IMR-90 (cell line): ENCODE measurements at regions not wholly inside any gene's neighbourhood (a gene's known extent, or its start where the extent isn't known, plus 50 kb on each side); places are given as distances from the start of the nearest gene placed in this dataset.

Source experiments
- ATAC-seq: fragments of 200-7000 bp; cut with Tn5 transposase; 2 replicates; pipeline ENCODE4 v1.9.1; 2020; ENCODE audit warnings: low read depth, mild to moderate bottlenecking, moderate library complexity
- BruUV-seq: library from RNA; stranded (reverse); fragments of 400-500 nt; replicated peaks from 2 replicates; lab custom pipeline; 2021; lab: Mats Ljungman, UMichigan
- CTCF ChIA-PET: fragments of 300-600 bp; formaldehyde crosslinking; extraction: SDS; loops from one replicate; lab custom pipeline; 2021; ENCODE audit warnings: antibody characterized with exemption; lab: Yijun Ruan, JAX
- POLR2A ChIA-PET: fragments of 300-600 bp; sonication (Branson Sonifier 250); formaldehyde crosslinking; loops from one replicate; lab custom pipeline; 2022; ENCODE audit warnings: antibody characterized with exemption; ENCODE audit not compliant: unreplicated experiment; lab: Charles Lee
- DNase-seq: peaks from one replicate; pipeline ENCODE4 v3.0.0; 2013
- H2AFZ ChIP-seq: replicated peaks from 2 replicates; pipeline ENCODE3; 2013; ENCODE audit warnings: low read length, mild to moderate bottlenecking; ENCODE audit not compliant: poor library complexity
- H2AK5ac ChIP-seq: 2 replicates; pipeline ENCODE4 v1.6.1; 2013; ENCODE audit warnings: low read depth, low read length, inconsistent platforms
- H2AK9ac ChIP-seq: replicated peaks from 2 replicates; pipeline ENCODE3; 2013; ENCODE audit warnings: mild to moderate bottlenecking, low read depth, low read length, moderate library complexity; ENCODE audit not compliant: poor library complexity
- H2BK120ac ChIP-seq: 2 replicates; pipeline ENCODE4 v1.6.1; 2013; ENCODE audit warnings: low read depth, low read length, inconsistent platforms
- H2BK15ac ChIP-seq: 3 replicates; pipeline ENCODE4 v1.6.1; 2013; ENCODE audit warnings: low read depth, low read length, inconsistent platforms
- H2BK20ac ChIP-seq: 2 replicates; pipeline ENCODE4 v1.6.1; 2013; ENCODE audit warnings: low read depth, mild to moderate bottlenecking, inconsistent platforms, low read length, moderate library complexity
- H2BK5ac ChIP-seq: 2 replicates; pipeline ENCODE4 v1.6.1; 2013; ENCODE audit warnings: mild to moderate bottlenecking, low read depth, low read length, inconsistent platforms; ENCODE audit not compliant: poor library complexity, severe bottlenecking
- H3K14ac ChIP-seq: replicated peaks from 2 replicates; pipeline ENCODE4 v1.6.1; 2013; ENCODE audit warnings: low read depth, low read length, inconsistent platforms
- H3K18ac ChIP-seq: 2 replicates; pipeline ENCODE4 v1.6.1; 2013; ENCODE audit warnings: low read depth, low read length, control low read depth
- H3K23ac ChIP-seq: 2 replicates; pipeline ENCODE4 v1.6.1; 2013; ENCODE audit warnings: low read depth, low read length, inconsistent platforms
- H3K27ac ChIP-seq: 2 replicates; pipeline ENCODE4 v1.5.1; 2013; ENCODE audit warnings: mild to moderate bottlenecking, control low read depth, low read length; ENCODE audit not compliant: insufficient read depth
- H3K27me3 ChIP-seq: 2 replicates; pipeline ENCODE4 v1.6.1; 2013; ENCODE audit warnings: low read length; ENCODE audit not compliant: control insufficient read depth, insufficient read depth
- H3K36me3 ChIP-seq: 2 replicates; pipeline ENCODE4 v1.6.1; 2013; ENCODE audit warnings: low read length, mixed read lengths; ENCODE audit not compliant: control insufficient read depth, insufficient read depth
- H3K4ac ChIP-seq: 2 replicates; pipeline ENCODE4 v1.6.1; 2013; ENCODE audit warnings: low read depth, low read length, inconsistent platforms
- H3K4me1 ChIP-seq: 2 replicates; pipeline ENCODE4 v1.6.1; 2013; ENCODE audit warnings: low read length, mixed read lengths; ENCODE audit not compliant: control insufficient read depth, insufficient read depth
- H3K4me2 ChIP-seq: 2 replicates; pipeline ENCODE4 v1.6.1; 2013; ENCODE audit warnings: low read depth, mild to moderate bottlenecking, control low read depth, low read length, moderate library complexity
- H3K4me3 ChIP-seq: 2 replicates; pipeline ENCODE4 v1.5.1; 2013; ENCODE audit warnings: low read depth, mild to moderate bottlenecking, control low read depth, low read length, moderate library complexity; ENCODE audit not compliant: insufficient read depth
- H3K56ac ChIP-seq: 2 replicates; pipeline ENCODE4 v1.6.1; 2013; ENCODE audit warnings: low read length, inconsistent platforms; ENCODE audit not compliant: insufficient read depth; ENCODE audit errors: extremely low read depth
- H3K79me1 ChIP-seq, 2 experiments: 2 replicates each; pipeline ENCODE4 v1.6.1; 2013; ENCODE audit warnings: low read length in 2 of 2, inconsistent platforms in 1 of 2, low read depth in 1 of 2
- H3K9ac ChIP-seq: 2 replicates; pipeline ENCODE4 v1.6.1; 2013; ENCODE audit warnings: low read depth, low read length, control low read depth
- H3K9me1 ChIP-seq: 2 replicates; pipeline ENCODE4 v1.6.1; 2013; ENCODE audit warnings: low read length, inconsistent platforms; ENCODE audit not compliant: insufficient read depth
- H3K9me3 ChIP-seq: 2 replicates; pipeline ENCODE4 v1.6.1; 2013; ENCODE audit warnings: low read length; ENCODE audit not compliant: control insufficient read depth, insufficient read depth
- H4K20me1 ChIP-seq: 2 replicates; pipeline ENCODE4 v1.6.1; 2013; ENCODE audit warnings: low read length, inconsistent platforms; ENCODE audit not compliant: insufficient read depth
- H4K5ac ChIP-seq: 2 replicates; pipeline ENCODE4 v1.6.1; 2013; ENCODE audit warnings: mild to moderate bottlenecking, low read depth, low read length, control low read depth
- H4K8ac ChIP-seq, 2 experiments: 2 replicates each; pipeline ENCODE4 v1.6.1; 2013; ENCODE audit warnings: low read depth in 2 of 2, low read length in 2 of 2, control low read depth in 1 of 2, inconsistent platforms in 1 of 2
- H4K91ac ChIP-seq: 2 replicates; pipeline ENCODE4 v1.6.1; 2013; ENCODE audit warnings: low read depth, low read length, inconsistent platforms; ENCODE audit not compliant: insufficient read depth
- BHLHE40 ChIP-seq: fragments of 150-350 bp; IDR thresholded peaks from 2 replicates; pipeline ENCODE4 v1.6.1; 2016; ENCODE audit warnings: mild to moderate bottlenecking, low read depth, low read length
- CEBPB ChIP-seq: IDR thresholded peaks from 2 replicates; pipeline ENCODE4 v1.6.1; 2012; ENCODE audit warnings: low read depth, low read length, improper control_type of control experiment
- CHD1 ChIP-seq: IDR thresholded peaks from 2 replicates; pipeline ENCODE4 v1.6.1; 2012; ENCODE audit warnings: low read depth, low read length, improper control_type of control experiment
- ELK1 ChIP-seq: fragments of 150-350 bp; IDR thresholded peaks from 2 replicates; pipeline ENCODE4 v1.6.1; 2016; ENCODE audit warnings: low read depth, mild to moderate bottlenecking, low read length, moderate library complexity, borderline replicate concordance
- FOS ChIP-seq: fragments of 150-350 bp; IDR thresholded peaks from 2 replicates; pipeline ENCODE4 v1.6.1; 2016; ENCODE audit warnings: low read depth, low read length
- MAFK ChIP-seq: IDR thresholded peaks from 2 replicates; pipeline ENCODE4 v1.6.1; 2012; ENCODE audit warnings: low read depth, low read length, improper control_type of control experiment
- MXI1 ChIP-seq: IDR thresholded peaks from 2 replicates; pipeline ENCODE4 v1.6.1; 2012; ENCODE audit warnings: low read depth, mild to moderate bottlenecking, low read length, moderate library complexity, borderline replicate concordance
- NFE2L2 ChIP-seq: fragments of 150-350 bp; IDR thresholded peaks from 2 replicates; pipeline ENCODE4 v1.6.1; 2016; ENCODE audit warnings: low read depth, mild to moderate bottlenecking, low read length
- POLR2A ChIP-seq: IDR thresholded peaks from 2 replicates; pipeline ENCODE4 v1.6.1; 2012; ENCODE audit warnings: mild to moderate bottlenecking, low read depth, low read length
- RAD21 ChIP-seq: IDR thresholded peaks from 2 replicates; pipeline ENCODE4 v1.6.1; 2012; ENCODE audit warnings: low read length, improper control_type of control experiment
- RCOR1 ChIP-seq: IDR thresholded peaks from 2 replicates; pipeline ENCODE4 v1.6.1; 2012; ENCODE audit warnings: mild to moderate bottlenecking, low read length, improper control_type of control experiment; ENCODE audit not compliant: insufficient replicate concordance
- RFX5 ChIP-seq: IDR thresholded peaks from 2 replicates; pipeline ENCODE4 v1.8.0; 2012; ENCODE audit warnings: low read depth, mild to moderate bottlenecking, low read length, moderate library complexity
- SMC3 ChIP-seq: fragments of 150-350 bp; IDR thresholded peaks from 2 replicates; pipeline ENCODE4 v1.6.1; 2016; ENCODE audit warnings: low read depth, mild to moderate bottlenecking, antibody characterized with exemption, low read length, moderate library complexity
- WGBS, 2 experiments: methylation state at CpG; one replicate each; pipeline versions ENCODE4 v1.1.5 to v1.1.7; 2013; ENCODE audit warnings: missing lambda C conversion rate in 2 of 2; ENCODE audit not compliant: insufficient read length in 1 of 2; ENCODE audit errors: extremely low coverage in 2 of 2; 5-methylcytosine and 5-hydroxymethylcytosine counted together
- dilution Hi-C: fragments of 300-500 bp; cut with HindIII; formaldehyde crosslinking; loops from one replicate; pipeline ENCODE4 v1.14.3; 2018; ENCODE audit warnings: low sequenced_read_pairs; ENCODE audit not compliant: unreplicated experiment
- in situ Hi-C: fragments of 300-500 bp; cut with MboI; formaldehyde crosslinking; loops from 3 replicates; pipeline ENCODE4 v1.14.3; 2019; ENCODE audit warnings: low sequenced_read_pairs, inconsistent platforms, mixed read lengths
- intact Hi-C: fragments of 100-400 bp; cut with micrococcal nuclease; formaldehyde crosslinking; loops from 2 replicates; pipeline ENCODE4 v1.10.0; 2022
- TF ChIP-seq, protein P1 (sequence below): fragments of 150-350 bp; IDR thresholded peaks from 2 replicates; pipeline ENCODE4 v1.6.1; 2017; ENCODE audit warnings: mild to moderate bottlenecking, antibody characterized with exemption, low read length, low read depth

DNA sequence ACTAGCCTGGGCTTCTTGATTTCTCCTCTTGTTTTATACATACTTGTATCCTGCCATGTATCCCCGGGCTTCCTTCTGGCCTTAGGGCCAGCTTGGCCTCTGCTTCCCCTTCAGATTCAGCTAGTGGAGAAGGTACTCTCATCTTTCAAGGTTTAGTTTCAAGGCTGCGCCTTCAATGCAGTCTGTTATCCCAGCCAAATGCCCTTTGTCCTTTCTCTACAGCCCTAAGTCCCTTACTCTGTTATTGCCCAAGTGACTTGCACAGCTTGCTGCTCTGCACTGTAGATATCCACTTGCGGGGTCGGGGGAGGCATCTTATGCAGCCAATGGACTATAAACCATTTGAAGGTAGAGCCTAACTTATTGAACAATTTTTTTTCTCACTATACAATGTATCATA is 357.5 kb downstream of the PPP1R2C start:
- TF ChIP-seq RAD21 (no peak), CEBPB (no peak), MAFK (no peak), RFX5 (no peak), SMC3 (no peak), POLR2A (no peak), CHD1 (no peak), NFE2L2 (no peak), MXI1 (no peak), BHLHE40 (no peak), RCOR1 (no peak), FOS (no peak), ELK1 (no peak)
- TF ChIP-seq, protein P1, sequence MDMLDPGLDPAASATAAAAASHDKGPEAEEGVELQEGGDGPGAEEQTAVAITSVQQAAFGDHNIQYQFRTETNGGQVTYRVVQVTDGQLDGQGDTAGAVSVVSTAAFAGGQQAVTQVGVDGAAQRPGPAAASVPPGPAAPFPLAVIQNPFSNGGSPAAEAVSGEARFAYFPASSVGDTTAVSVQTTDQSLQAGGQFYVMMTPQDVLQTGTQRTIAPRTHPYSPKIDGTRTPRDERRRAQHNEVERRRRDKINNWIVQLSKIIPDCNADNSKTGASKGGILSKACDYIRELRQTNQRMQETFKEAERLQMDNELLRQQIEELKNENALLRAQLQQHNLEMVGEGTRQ: no peak
- Histone ChIP-seq H3K14ac (no peak overlapping the region), H3K4me1 (no peaks in the 10 kb centered on the region), H3K79me1 (no peaks in the 10 kb centered on the region), H3K4ac (no peak overlapping the region), H4K5ac (no peak overlapping the region), H3K56ac (no peak overlapping the region), H3K9ac (no peak overlapping the region), H3K18ac (no peak overlapping the region), H2BK5ac (no peak overlapping the region), H4K20me1 (no peaks in the 10 kb centered on the region), H3K27me3 (no peaks in the 10 kb centered on the region), H3K27ac (no peak overlapping the region), H2AFZ (no peak overlapping the region), H3K23ac (no peak overlapping the region), H3K9me3 (no peaks in the 10 kb centered on the region), H4K8ac (no peak overlapping the region), H2AK9ac (no peak overlapping the region), H3K36me3 (no peaks in the 10 kb centered on the region), H2BK15ac (no peak overlapping the region), H2BK20ac (no peak overlapping the region), H2AK5ac (no peak overlapping the region), H3K4me2 (no peak overlapping the region), H3K9me1 (no peaks in the 10 kb centered on the region), H2BK120ac (no peak overlapping the region), H3K4me3 (no peak overlapping the region), H4K91ac (no peak overlapping the region)
- dilution Hi-C loops (no loop called here), in situ Hi-C loops (no loop called here), intact Hi-C loops (no loop called here)
- BruUV-seq: no TSS peak
- ChIA-PET POLR2A (no interaction called here), CTCF (no interaction called here)
- WGBS, 2 experiments: no CpG with 5 or more reads among the region's 4 CpGs
- ATAC-seq (no peak), DNase-seq (no peak)
